Mucosa of rectum (tissue), 2 donors: ENCODE measurements at regions not wholly inside any gene's neighbourhood (a gene's known extent, or its start where the extent isn't known, plus 50 kb on each side); places are given as distances from the start of the nearest gene placed in this dataset.
"Not testable (repeated sequence)": the region's sequence is repeated elsewhere in the genome, so short reads cannot be mapped to it uniquely, and the experiment has no call there.

Source experiments
- H3K27ac ChIP-seq, 2 donors: one replicate each; pipeline ENCODE4 v1.7.0; 2013; ENCODE audit warnings: inconsistent platforms in 2 of 2, low read depth in 2 of 2, low read length in 2 of 2
- H3K27me3 ChIP-seq, 2 donors: one replicate each; pipeline ENCODE4 v1.7.0; 2013; ENCODE audit warnings: low read length in 2 of 2; ENCODE audit not compliant: control insufficient read depth in 2 of 2, insufficient read depth in 2 of 2
- H3K36me3 ChIP-seq, 2 donors: one replicate each; pipeline ENCODE4 v1.7.0; 2013; ENCODE audit warnings: low read length in 2 of 2; ENCODE audit not compliant: control insufficient read depth in 2 of 2, insufficient read depth in 2 of 2
- H3K4me1 ChIP-seq, 2 donors: one replicate each; pipeline ENCODE4 v1.7.0; 2013; ENCODE audit warnings: low read length in 2 of 2, mild to moderate bottlenecking in 1 of 2; ENCODE audit not compliant: control insufficient read depth in 2 of 2, insufficient read depth in 2 of 2
- H3K4me3 ChIP-seq, 2 donors: one replicate each; pipeline ENCODE4 v1.7.0; 2013; ENCODE audit warnings: low read length in 2 of 2
- H3K9ac ChIP-seq, 2 donors: one replicate each; pipeline ENCODE4 v1.7.0; 2013; ENCODE audit warnings: low read length in 2 of 2, low read depth in 1 of 2, mild to moderate bottlenecking in 1 of 2
- H3K9me3 ChIP-seq, 2 donors: one replicate each; pipeline ENCODE4 v1.7.0; 2013; ENCODE audit warnings: low read length in 2 of 2; ENCODE audit not compliant: control insufficient read depth in 2 of 2
- donor health status: healthy.
- donor health status: Normal muscosa, but diverticular disease.

- Histone ChIP-seq H3K4me1 (no peaks in the 10 kb centered on the region), H3K9me3 (no peaks in the 10 kb centered on the region), H3K36me3 (no peaks in the 10 kb centered on the region), H3K9ac (no peak overlapping the region), H3K27me3 (no peaks in the 10 kb centered on the region), H3K27ac (no peak overlapping the region), H3K4me3 (no peak overlapping the region)
Measured at GRCh38 chr18:34315591-34316352, 91.1 kb upstream of the NOL4 start.

DNA sequence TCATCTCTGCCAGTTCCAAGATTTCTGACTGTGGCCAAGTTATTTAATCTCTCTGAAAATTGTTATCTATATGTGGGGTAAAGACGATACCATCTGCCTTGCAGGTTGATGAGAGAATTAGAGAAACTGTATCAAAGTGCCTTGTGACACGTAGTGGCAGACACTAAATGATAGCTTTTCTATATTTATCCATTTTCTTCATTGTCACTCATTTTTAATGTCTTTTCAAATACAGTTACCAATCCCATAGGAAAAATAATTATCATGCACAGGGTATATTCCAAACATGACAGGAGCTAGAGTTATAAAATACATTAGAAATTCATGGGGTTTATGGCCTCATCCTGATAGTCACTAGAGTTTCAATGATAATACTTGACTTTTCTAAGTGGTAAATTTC, 95.6 kb upstream of the NOL4 start:
- Histone ChIP-seq H3K4me1 (no peaks in the 10 kb centered on the region), H3K27ac (no peak overlapping the region), H3K27me3 (no peaks in the 10 kb centered on the region), H3K4me3 (no peak overlapping the region), H3K36me3 (no peaks in the 10 kb centered on the region), H3K9ac (no peak overlapping the region), H3K9me3 (no peaks in the 10 kb centered on the region)

GRCh38 chr18:34321066-34321465, 96.4 kb upstream of the NOL4 start:
- H3K4me1 ChIP-seq = no peaks in the 10 kb centered on the region
- H3K9ac ChIP-seq = no peak overlapping the region
- no peaks in the 10 kb centered on the region for H3K36me3 ChIP-seq
- H3K4me3 ChIP-seq = no peak overlapping the region
- no peak overlapping the region for H3K27ac ChIP-seq
- H3K27me3 ChIP-seq = no peaks in the 10 kb centered on the region
- H3K9me3 ChIP-seq = no peaks in the 10 kb centered on the region

DNA sequence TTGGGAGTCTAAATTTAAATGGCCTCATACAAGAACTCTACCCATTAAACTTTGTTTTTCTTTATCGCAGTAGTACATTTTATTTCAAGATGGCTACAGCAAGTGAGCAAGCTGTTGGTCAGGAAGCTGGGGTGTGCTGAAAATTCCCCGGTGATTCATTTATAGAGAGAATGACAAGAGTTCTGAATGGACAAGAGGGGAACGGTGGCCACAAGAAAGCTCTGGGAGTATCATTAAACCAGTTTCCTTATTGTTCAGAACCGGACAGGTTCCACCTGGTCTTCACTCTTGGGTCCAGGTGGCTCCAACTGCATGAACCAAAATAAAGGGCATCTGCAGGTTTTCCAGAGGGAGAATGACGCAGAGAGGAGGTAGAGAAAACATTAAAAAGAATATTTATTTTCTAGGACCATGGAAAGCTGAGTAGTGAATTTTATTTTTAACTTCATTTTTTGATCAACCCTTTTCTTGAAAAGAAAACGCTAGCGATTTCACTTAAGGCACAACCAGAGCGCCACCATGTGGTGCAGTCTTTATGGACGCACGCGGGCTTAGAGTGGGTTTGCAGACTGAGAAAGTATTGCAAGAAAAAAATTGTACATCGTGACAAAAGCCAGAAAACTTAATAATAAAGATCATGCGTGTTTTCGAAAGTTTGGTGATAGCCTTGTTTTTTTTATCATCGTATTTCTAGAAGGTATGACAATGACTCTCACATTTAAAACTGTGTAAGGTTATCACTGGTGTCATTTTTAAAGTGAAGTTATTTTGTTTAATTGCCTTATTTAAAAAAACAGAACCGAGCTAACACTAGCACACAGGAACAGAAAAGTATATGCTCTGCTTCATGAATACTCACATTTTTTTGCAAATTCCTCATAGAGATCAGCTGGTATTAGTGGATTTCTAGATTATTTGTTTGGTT, 97.9 kb upstream of the NOL4 start:
- peak overlapping the region in 1 of 2 donors; percentile 24 for H3K9ac ChIP-seq
- no peak overlapping the region for H3K27ac ChIP-seq
- peak overlapping the region; percentile 10 to 32 for H3K4me3 ChIP-seq
- no peaks in the 10 kb centered on the region for H3K9me3 ChIP-seq
- no peaks in the 10 kb centered on the region for H3K36me3 ChIP-seq
- no peaks in the 10 kb centered on the region for H3K4me1 ChIP-seq
- no peaks in the 10 kb centered on the region for H3K27me3 ChIP-seq

DNA sequence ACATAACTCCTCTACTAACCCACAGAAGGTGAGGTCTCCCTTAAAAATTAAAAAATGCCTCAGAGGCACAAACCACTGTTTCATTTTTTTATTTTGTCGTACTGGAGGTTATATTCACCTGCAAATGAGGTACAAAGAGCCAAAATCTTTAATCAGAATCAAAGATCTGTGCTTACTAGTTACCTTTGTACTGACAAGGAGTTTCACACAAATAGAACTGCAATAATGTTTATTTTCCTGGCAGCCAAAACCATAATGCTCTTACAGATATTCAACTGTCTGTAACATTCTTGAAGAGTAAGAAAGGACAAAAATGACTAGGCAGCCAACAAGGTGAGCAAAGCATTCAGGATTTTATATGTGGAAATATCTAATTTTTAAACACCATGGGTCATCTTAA, 105.1 kb upstream of the NOL4 start:
- H3K27me3 ChIP-seq = no peaks in the 10 kb centered on the region
- peaks cover 0 to 4% of the 10 kb centered on the region in 2 donors for H3K4me1 ChIP-seq
- no peak overlapping the region for H3K9ac ChIP-seq
- H3K9me3 ChIP-seq = no peaks in the 10 kb centered on the region
- H3K36me3 ChIP-seq = no peaks in the 10 kb centered on the region
- H3K27ac ChIP-seq = no peak overlapping the region
- H3K4me3 ChIP-seq = peak overlapping the region in 1 of 2 donors; percentile 62

GRCh38 chr18:34330308-34330707, 105.6 kb upstream of the NOL4 start:
- Histone ChIP-seq H3K4me3 (peak overlapping the region in 1 of 2 donors; percentile 62), H3K27me3 (no peaks in the 10 kb centered on the region), H3K27ac (no peak overlapping the region), H3K9ac (no peak overlapping the region), H3K36me3 (no peaks in the 10 kb centered on the region), H3K4me1 (peaks cover 0 to 4% of the 10 kb centered on the region in 2 donors), H3K9me3 (no peaks in the 10 kb centered on the region)

- H3K36me3 ChIP-seq, H3K9ac ChIP-seq, H3K9me3 ChIP-seq, H3K27me3 ChIP-seq, H3K4me1 ChIP-seq: not testable (repeated sequence)
- Histone ChIP-seq H3K27ac (peak overlapping the region in 1 of 2 donors; percentile 15), H3K4me3 (peak overlapping the region; percentile 50 to 62)
Measured at GRCh38 chr18:34330907-34331306, 106.2 kb upstream of the NOL4 start.

DNA sequence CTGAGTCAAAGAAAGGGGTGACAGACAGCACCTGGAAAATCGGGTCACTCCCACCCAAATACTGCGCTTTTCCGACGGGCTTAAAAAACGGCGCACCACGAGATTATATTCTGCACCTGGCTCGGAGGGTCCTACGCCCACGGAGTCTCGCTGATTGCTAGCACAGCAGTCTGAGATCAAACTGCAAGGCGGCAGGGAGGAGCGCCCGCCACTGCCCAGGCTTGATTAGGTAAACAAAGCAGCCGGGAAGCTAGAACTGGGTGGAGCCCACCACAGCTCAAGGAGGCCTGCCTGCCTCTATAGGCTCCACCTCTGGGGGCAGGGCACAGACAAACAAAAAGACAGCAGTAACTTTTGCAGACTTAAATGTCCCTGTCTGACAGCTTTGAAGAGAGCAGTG, 106.6 kb upstream of the NOL4 start:
- H3K9ac ChIP-seq, H3K4me1 ChIP-seq, H3K27ac ChIP-seq, H3K27me3 ChIP-seq, H3K9me3 ChIP-seq, H3K36me3 ChIP-seq: not testable (repeated sequence)
- peak overlapping the region in 1 of 2 donors; percentile 50 for H3K4me3 ChIP-seq

GRCh38 chr18:34339155-34339554, 114.4 kb upstream of the NOL4 start:
- Histone ChIP-seq H3K4me3 (no peak overlapping the region), H3K4me1 (no peaks in the 10 kb centered on the region), H3K9me3 (no peaks in the 10 kb centered on the region), H3K36me3 (no peaks in the 10 kb centered on the region), H3K27me3 (no peaks in the 10 kb centered on the region), H3K27ac (no peak overlapping the region), H3K9ac (no peak overlapping the region)

DNA sequence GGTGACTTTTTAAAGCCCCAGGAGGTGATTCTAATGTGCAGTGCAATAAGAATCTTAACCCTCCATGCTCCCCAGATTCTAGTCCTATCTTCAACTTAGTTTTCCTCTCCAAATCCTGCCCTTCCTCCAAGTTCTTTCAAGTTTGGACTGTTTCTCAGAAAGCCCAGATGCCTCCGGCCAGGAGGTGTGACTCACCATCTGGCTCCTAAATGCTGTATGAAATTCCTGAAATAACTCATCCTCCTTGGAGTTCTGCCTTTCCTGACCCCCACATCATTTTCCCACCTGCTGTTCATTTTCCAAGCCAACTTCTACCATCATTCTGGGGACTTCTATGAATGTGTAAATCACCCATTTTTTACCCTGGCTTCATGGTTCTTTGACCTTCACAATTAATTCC, 118.2 kb upstream of the NOL4 start:
- Histone ChIP-seq H3K27ac (no peak overlapping the region), H3K9ac (no peak overlapping the region), H3K4me1 (no peaks in the 10 kb centered on the region), H3K27me3 (no peaks in the 10 kb centered on the region), H3K9me3 (no peaks in the 10 kb centered on the region), H3K4me3 (no peak overlapping the region), H3K36me3 (no peaks in the 10 kb centered on the region)
